Kidney capillary endothelial cell (primary cell): ENCODE measurements at regions not wholly inside any gene's neighbourhood (a gene's known extent, or its start where the extent isn't known, plus 50 kb on each side); places are given as distances from the start of the nearest gene placed in this dataset.

Source experiments
- DNase-seq: peaks from one replicate; pipeline ENCODE4 v3.0.0-alpha.2; 2018; ENCODE audit warnings: low spot score

DNA sequence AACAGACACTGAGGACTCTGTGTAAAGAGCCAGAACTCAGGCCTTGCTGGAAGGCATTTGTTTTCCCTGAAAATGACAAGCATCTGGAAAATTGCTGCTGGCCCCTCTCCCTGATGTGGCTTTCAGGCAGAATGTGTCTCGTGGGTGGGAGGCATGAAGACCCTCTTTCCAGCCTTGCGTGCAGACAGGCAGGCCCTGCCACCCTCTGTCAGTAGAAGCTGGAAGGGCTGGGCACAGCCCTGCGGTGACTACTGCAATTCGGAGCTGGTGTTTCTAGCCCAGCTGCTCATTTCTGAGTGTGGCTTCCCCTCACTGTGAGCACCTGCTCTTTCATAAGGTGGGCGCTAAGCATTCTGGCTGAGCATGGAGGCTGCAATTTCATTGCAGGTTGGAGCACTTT, 349.9 kb downstream of the PTPRU start:
- no peak for DNase-seq

DNA sequence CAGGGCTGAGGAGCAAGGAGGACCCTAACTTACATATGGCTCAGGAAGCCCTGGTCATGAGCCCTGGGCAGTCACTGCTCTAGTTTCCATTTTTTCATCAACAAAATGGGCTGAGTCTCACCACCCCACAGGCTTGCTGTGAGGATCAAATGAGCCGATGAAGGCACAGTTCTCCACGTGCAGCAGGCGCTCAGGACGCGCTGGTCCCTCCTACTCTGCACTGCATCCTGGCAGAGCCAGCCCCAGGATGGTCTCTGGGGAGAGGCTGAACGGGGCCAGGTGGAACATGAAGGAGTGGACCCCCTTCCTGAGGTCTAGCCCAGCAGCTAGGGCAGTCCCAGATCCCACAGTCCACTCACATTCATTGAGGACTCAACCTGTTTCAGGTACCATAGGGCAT, 349.3 kb downstream of the PTPRU start:
- DNase-seq = no peak

DNA sequence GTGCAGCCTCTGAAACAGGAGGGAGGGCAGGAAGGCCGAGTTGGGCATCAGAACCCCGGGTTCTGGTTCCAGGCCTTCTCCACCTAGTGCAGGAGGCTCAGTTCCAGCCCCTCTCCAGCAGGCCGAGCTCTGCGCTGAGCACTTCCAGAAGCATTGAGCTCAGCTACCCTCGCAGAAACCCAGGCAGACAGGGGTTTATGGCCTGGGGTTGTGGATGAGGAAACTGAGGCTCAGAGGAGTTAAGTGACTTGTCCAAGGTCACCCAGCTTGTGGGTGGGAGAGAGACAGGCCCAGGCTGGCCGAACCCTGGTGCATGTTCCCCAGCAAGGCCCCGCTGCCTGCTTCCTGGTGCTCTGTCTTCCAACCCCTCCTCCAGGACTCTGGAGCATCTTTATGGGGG, 348.9 kb downstream of the PTPRU start:
- no peak for DNase-seq

DNA sequence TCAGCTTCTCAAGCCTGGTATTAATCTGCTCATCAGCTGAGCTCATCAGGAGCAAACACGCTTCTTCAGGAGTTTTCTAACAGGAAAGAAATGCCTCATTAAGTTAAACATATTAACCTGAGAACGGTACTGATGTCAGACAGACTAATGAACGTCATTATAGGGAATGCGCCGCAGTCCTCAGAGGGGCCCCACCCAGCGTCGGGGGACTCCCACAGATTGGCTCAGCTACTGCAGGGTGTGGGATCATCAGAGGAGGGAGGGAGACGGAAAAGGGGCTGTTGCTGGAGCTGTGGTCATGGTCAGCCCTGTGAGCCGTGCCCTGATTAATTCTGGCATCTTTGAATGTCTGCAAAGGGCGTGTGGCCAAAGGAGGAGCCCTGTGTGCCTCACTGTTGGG, 348.5 kb downstream of the PTPRU start:
- no peak for DNase-seq

DNA sequence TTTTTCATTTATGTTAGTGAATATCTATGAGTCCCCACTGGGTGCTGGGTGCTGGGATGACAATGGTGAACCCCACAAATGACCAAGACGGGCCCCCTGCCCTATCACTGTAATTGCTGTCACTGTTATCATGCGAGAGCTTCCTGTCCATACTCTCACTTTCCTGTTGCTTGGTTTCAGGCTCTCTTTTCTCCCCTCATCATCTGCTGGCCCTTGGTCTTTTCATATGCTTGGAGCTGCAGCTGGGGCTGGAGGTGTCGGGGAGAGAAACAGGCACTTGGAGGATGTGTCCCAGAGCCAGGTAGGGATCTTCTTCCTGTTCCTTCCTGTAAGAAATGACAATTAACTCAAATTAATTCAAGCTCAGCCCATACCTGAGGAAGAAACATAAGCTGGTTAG, 348.0 kb downstream of the PTPRU start:
- DNase-seq = no peak

DNA sequence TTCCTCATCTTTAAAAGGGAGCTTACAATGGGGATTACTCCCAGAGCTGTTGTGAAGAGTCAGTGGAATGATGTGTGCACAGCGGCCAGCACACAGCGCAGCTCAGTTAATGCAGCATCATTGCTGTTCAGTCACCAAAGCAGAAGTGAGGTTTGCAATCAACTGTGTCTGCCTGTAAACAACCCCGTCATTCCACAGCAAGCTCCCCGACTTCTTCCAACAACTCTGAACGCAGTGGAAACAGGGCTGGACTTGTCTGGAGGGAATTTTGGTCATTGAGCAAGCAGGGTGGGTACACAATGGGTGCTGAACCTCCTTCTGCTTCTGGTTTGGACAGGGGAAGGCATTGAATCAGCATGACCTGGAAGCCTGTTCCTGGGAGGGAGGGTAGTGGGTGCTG, 347.4 kb downstream of the PTPRU start:
- no peak for DNase-seq

DNA sequence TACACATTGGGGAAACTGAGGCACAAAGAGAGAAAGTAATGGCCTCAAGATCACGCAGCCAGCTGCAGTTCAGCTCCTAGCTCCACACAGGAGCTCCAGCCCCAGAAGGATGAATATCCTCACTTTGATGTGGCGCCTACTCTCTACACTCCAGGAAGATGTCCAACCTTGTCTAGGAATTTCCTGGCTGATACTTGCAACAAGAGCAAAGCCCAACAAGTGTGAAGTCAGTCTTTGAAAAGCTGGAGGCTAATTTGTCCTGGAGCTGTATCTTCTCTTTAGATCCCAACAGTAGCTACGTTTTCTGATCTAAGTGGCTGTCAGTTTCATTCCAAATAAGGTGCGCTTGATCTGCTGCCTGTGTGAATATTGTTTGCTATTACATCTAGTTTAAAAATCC, 344.9 kb downstream of the PTPRU start:
- no peak for DNase-seq

DNA sequence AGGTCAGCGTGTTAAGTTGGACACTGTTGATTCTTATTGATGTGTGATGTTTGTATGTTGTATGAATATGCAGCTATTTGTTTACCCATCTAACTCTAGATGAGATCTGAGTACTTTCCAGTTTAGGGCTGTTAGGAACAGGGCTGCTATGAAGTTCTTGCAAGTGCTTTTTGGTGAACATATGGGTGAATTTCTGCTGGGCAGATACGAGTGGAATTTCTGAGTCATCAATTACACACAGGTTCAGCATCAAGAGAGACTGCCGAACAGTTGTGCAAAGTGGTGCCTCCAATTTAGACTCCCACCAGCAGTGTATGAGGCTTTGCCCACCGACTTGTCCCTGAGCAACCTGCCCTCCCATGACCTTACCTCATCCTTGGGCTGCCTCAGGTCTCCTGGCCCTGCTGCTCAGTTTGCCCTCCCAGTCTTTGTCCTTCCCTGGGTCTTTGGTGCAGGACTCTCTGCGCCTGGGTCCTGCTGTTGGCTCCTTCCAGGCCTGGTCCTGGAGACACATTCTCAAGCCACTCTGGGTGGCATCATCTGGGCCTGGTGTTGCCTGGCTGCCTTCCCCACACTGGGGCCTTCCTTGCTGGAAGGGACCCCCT, 343.6 kb downstream of the PTPRU start:
- no peak for DNase-seq

DNA sequence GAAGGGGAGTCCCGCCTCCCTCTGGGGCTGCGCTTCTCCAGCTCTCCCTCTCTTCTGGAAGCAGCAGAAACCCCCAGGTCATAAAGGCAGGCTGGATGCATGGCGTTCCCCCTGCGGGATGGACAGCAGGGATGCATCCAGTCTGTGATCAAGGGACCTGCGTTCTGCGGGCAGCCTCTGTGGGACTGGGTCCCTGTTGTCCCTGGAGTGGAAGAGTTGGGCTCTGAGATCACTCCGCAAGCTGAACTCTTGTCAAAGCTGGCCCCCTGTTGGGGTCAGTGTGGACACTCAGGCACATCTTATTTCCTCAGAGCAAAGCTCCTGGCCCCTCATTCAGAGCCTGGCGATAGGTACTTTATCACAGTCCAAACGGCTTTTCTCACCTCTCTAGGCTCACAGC, 341.2 kb downstream of the PTPRU start:
- no peak for DNase-seq

DNA sequence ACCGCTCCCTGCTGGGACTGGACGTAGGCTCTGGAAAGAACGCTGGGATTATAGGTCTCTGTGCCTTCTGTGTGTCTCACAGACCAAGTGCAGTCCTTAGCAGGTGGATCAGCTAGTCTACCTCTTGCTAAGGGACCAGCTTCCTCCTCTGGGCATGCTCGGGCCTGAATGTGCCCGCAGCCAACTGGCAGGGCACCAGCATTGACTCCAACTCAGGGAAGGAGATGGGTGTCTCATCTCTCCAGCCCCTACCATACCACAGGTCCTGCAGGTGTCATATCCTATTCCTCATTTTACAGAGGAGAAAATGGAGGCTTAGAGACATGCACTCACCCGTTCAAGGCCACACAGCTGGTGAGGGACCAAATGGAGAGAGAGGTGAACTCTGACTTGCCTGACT, 340.2 kb downstream of the PTPRU start:
- no peak for DNase-seq

DNA sequence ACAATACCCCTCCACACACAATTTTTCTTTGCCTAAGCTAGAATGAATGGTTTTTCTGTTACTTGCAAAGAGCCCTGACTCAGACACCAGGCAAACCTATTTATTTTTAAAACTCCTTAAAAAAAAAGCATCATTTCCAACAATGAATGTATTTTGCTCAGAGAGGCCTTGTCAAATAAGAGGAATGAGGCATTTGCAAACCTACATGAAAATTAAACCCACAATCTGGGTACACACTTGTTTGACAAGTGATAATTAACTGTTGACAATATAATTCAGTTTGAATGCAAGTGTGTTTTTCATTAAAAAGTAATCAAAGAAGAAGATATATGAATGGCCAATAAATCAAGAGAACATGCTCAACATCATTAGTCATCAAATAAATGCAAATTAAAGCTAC, 339.5 kb downstream of the PTPRU start:
- DNase-seq = no peak

DNA sequence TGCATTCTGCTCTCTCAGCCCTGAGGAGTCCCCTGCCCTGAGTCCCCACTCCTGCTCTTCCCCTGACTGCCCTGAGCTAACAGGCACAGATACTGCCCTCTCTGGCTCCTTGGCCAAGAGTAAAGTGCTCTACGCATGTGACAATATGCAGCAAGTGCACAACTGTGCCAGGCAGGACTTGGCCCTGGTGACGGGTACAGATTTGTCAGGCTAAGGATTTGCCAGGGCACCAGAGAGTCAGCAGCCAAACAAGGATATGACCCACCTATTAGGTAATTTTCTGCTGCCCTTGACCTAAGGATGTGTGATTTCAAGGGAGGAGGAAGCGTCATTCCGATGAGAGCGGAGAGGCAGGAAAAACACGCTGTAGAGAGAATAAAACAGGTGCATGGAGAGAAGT, 339.0 kb downstream of the PTPRU start:
- peak; percentile 54 for DNase-seq

DNA sequence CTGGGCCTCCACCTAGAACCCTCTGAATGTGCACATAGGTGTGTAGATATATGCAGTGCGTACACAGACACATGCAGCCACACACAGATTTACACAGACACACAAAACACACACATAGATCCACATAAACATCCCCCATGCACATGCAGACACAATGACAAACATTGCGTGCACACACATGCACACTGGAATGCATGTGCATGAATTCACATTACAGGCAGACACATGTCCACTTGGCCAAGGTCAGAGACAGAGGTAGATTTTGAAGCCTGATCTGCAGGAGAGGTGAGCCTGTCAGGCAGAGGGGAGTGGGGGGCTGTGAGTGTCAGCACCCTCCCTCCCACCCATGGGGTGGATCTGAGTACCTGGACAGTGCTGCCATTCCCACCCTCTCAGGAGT, 338.5 kb downstream of the PTPRU start:
- DNase-seq = no peak

DNA sequence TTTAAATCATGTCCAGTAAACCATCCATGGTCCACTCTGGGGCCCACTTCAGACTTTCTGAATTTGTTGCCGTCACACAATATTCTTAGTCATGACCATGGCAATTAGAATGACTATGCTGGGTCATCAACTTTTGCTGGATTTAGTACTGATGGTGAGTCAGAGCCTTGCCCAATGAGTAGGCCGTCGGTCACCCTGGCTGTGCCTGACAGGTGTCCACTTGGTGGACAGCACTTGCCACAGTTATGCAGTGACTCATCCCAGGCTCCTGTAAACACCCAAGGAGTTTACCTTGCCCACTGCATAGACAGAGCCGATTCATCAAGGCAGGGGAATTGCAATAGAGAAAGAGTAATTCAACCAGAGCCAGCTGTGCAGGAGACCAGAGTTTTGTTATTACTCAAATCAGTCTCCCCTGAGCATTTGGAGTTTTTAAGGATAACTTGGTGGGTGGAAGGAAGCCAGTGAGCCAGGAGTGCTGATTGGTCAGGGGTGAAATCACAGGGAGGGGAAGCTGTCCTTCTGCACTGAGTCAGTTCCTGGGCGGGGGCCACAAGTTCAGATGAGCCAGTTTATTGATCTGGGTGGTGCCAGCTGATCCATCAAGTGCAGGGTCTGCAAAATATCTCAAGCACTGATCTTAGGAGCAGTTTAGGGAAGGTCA, 333.8 kb downstream of the PTPRU start:
- DNase-seq = peak; percentile 94

DNA sequence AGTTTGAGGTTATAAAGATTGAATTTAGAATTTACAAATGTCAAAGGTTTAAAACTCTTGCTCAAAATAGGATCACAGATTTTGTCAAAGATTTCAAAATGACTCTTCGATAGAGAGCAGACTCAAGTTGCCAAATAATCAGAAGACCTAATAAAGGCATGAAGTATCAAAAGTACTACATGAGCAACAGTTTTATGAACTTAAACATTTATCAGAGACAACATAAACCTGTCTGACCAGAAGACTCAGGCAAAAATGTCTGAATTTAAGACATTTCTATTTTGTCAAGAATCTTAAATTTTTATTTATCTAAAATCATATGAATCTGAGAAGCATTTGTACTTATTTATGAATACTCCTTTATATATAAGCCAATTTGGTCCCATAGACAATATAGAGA, 330.9 kb downstream of the PTPRU start:
- no peak for DNase-seq

DNA sequence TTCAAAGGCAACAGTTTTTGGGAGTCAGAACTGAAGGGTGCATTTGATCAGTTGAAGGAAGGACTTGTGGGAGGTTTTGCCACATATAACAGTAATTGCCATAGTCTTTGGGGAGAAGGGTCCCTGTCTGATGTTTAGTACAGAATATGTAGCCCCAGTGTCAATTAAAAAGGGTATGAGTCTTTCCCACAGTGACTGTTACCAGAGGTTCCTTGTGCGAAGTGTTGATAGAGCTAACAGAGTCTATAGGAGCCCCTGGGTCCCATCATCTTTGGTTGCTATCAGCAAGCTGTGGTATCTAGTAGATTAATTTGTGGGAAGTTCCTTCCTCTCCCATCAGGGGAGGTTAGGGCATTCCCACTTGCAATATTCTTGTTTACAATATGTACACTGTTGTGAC, 329.2 kb downstream of the PTPRU start:
- DNase-seq = no peak

DNA sequence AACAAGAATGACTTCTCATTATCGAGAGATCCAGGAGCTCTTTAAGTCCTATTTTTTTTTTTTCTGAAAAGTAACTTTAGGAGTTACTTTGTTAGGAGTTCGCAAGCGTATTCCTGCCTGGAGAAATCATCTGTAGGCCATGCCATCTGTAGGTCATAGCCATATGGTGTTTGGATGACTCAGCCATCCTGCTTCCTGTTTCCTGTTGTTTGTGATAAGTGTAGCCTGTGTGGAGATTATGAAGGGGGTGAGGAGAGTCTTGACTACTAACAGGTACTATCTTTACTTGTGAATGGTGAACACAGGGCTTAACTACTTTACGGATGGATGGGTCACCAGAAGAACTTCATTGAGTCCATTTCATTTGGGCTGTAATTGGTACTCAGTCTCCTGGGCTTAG, 327.2 kb downstream of the PTPRU start:
- peak; percentile 86 for DNase-seq

DNA sequence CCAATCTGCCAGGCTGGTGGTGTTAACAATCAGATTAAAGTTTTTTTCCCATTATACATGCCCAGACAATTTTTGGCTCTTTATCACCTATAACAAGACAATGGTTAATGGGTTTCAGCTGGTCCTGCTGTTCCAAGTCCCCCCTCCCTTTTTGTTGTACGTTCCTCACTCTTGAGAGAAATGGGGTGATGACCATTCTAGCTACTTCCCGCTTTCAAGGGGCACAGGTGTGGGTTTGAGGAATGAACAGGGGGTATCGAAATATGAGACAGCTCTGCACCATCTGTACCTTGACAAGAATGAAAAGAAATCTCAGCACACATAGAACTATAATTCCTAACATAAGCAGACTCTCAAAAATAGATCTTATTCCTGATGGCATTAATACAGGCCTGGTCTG, 326.8 kb downstream of the PTPRU start:
- no peak for DNase-seq

DNA sequence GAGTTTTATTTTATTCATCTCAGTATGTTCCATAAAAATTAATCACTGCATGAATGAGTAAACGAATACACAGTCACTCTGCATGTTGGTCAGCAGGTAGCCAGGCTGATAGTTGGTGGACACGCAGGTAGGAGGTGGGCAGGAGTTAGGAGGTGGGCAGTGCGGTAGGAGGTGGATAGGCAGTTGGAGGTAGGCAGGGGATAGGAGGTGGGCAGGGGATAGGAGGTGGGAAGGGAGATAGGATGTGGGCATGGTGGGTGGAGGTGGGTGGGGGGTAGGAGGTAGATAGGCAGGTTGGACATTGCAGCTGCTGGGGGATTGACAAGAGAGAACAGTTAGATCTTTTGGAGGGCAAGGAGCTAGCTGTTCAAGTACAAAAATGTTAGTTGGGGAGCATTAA, 322.7 kb downstream of the PTPRU start:
- no peak for DNase-seq

DNA sequence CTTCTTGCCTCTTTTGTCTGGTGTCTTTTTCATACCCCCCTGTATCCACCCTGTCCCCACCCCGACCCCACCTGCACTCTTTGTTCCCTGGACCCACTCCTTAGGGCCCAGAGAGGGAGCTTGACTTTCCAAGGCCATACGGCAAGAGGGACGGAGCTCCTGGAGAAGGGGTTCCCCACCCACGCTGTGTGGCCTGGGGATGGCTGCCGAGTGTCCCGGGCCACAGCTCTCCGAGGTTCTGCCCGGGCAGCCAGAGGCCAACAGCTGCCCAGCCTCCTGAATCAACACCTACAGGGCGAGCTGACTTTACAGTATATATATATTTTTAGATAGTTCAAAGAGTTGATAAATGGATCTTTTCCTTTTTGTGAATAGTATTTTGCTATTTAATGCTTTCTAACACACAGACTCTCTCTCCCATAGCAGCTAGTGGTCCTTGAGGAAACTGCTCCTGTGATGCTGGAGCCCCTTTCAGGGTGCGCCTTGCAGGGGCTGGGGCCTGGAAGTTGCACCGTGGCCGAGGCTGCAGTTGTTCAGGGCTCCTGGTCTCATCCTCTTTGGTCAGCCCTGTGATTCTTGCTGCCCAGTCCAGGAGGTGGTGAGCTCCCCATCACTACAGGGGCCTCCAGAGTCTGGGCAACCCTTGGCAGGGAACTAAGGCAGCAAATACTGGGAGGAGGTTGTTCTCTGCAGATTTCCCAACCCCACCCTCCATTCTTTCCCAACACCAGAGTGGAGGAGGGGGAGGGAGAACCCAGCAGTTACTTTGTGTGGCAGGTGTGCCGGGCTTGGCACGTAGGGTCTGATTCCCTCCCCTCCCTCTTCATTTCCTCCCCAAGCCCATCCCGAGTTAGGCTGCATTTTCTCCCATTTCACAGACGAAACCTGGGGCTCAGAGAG, 321.6 kb downstream of the PTPRU start:
- no peak for DNase-seq

DNA sequence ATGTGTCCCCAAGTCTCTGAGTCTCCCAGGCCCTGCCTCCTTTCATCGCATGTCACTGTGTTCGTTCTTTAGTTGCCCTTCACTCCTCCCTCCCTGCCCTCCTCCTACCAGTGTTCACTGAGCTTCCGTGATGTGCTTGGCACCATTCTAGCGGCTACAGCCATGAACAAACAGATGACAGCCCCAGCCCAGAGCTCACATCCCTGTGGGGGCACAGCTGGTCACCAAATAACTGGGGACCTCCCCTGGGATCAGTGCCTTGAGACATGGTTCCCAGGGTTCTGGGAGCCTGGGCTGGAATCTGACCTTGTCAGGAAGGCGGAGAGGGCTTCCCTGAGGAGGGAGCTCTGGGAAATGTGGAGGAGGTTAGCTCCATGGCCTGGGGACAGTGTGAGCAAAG, 320.7 kb downstream of the PTPRU start:
- no peak for DNase-seq

DNA sequence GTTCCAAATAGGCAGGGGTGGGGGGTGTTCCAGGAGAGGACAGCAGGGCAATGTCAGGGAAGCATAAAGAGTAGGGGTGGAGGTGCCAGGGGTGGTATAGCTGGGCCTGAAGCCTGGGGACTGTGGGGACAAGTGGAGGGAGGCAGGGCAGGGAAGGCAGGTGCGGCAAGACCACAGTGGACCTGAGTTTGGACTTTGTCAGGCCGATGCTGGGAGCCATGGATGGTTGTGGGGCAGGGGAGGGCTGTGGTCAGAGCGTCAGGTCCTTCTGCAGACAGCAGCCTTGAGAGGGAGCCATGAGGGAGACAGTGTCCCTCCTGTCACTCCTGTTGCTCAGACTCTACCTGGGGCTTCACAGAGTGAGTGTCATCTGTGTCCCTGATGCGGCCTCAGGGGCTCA, 320.3 kb downstream of the PTPRU start:
- no peak for DNase-seq

DNA sequence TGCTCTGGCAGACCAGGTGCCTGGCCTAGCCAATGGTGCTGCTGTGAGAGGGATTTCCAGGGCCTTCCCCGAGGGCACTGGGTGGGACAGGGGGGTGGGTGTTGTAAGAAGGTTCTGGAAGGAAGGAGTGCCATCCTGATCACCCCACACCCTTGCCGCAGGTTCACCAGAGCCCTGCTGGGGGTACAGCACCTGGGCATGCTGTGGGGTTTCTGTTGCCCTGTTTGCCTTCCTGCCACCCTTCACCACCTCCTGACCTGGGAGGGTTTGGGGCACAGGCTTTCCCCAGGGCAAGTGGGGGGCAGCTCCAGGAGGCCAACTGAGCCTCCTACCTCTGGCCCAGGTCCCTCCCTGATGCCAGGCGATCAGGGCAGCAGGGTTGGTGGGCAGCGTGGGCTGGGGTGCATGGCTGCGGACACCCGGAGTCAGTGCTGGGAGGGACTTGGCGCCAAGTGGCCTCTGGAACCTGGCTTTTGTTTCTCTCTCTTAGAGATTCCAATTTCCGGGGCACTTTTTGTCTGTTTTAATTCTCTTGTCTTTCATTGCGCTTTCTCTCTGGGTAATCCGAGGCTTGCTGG, 318.8 kb downstream of the PTPRU start:
- DNase-seq = no peak
